ENCODE measurements at regions not wholly inside any gene's neighbourhood (a gene's known extent, or its start where the extent isn't known, plus 50 kb on each side); places are given as distances from the start of the nearest gene placed in this dataset.

- Histone ChIP-seq H3K4me1 (ENCODE audit: control insufficient read depth, insufficient read depth, low read length) (no peaks in the 10 kb centered on the region), H3K27me3 (ENCODE audit: control insufficient read depth in 1 of 2, insufficient read depth in 2 of 2, low read length in 2 of 2) (peaks cover 3 to 9% of the 10 kb centered on the region in 2 donors), H3K4me3 (ENCODE audit: low read length in 2 of 2) (no peak overlapping the region), H3K27ac (ENCODE audit: low read length) (no peak overlapping the region), H3K9ac (ENCODE audit: low read length in 2 of 2) (no peak overlapping the region), H3K9me3 (ENCODE audit: control insufficient read depth in 2 of 2, low read length in 2 of 2) (no peaks in the 10 kb centered on the region), H3K36me3 (ENCODE audit: control insufficient read depth in 2 of 2, insufficient read depth in 2 of 2, low read length in 2 of 2) (no peaks in the 10 kb centered on the region)
These were observed 56.0 kb upstream of the ARGLU1 start for GRCh38 chr13:106623799-106624460.

DNA sequence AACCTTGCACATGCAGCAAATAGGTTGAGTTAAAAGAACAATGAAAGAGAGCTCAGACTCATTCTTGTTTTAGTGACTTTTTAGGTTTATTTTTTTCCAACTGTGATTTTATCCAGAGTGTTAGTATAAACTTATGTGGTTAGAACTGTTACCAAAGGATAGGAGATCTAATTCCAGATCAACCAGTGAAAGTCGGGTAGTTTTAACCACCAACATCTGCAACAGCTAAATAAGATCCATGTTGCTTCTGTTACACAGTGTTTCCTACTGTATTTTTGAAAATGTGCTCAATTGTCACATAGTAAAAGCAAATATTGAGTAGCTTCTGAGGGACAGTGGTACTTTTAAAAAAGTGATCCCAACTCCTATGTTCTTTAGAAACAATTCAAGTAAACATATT lies 53.9 kb upstream of the ARGLU1 start:
- Histone ChIP-seq H3K4me3 (ENCODE audit: low read length in 2 of 2) (no peak overlapping the region), H3K27me3 (ENCODE audit: control insufficient read depth in 1 of 2, insufficient read depth in 2 of 2, low read length in 2 of 2) (peaks cover 3 to 9% of the 10 kb centered on the region in 2 donors), H3K36me3 (ENCODE audit: control insufficient read depth in 2 of 2, insufficient read depth in 2 of 2, low read length in 2 of 2) (no peaks in the 10 kb centered on the region), H3K27ac (ENCODE audit: low read length) (no peak overlapping the region), H3K9ac (ENCODE audit: low read length in 2 of 2) (no peak overlapping the region), H3K9me3 (ENCODE audit: control insufficient read depth in 2 of 2, low read length in 2 of 2) (no peaks in the 10 kb centered on the region), H3K4me1 (ENCODE audit: control insufficient read depth, insufficient read depth, low read length) (no peaks in the 10 kb centered on the region)

DNA sequence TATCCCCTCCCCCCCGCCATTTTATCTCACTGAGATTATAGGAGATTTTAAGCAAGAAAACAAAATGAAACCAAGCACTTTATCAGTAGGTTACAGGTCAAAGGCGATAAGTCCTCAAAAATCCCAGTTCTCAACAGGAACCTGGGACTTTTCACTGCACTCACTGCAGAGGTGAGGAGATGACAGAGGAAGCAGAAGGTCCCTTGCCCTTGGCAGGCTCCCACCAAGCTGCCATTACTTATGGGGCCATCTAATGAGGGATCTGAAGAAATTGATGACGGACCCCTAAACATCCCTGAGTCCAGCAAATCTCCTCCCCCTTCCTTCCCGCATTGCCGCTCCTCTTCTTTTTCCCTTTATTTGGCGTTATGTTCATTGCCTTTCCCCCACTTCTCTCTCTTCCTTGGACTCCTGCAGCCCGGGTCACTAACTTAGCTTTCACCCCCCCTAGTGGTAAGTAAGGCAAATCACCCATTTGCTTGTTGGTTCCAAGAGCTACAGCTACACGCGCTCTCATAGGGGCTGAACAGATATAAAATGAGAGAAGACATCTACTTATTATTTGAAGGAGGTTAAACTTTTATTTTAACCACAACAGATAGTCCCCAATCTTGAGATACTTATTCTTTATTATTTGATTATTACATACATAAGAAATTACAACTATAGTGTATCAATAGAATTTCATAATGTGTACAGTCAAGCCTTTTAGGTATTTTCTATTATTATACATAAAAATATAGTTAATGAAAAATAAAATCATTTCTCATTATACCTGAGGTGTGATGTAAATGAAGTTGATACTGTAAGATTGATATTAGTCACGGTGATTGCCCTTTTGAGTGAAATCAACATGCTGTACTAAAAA lies 52.0 kb upstream of the ARGLU1 start:
- no peak overlapping the region for H3K27ac ChIP-seq (ENCODE audit: low read length)
- H3K36me3 ChIP-seq (ENCODE audit: control insufficient read depth in 2 of 2, insufficient read depth in 2 of 2, low read length in 2 of 2): no peaks in the 10 kb centered on the region
- peak overlapping the region; percentile 16 to 40 for H3K4me3 ChIP-seq (ENCODE audit: low read length in 2 of 2)
- H3K27me3 ChIP-seq (ENCODE audit: control insufficient read depth in 1 of 2, insufficient read depth in 2 of 2, low read length in 2 of 2): peaks cover 2 to 3% of the 10 kb centered on the region in 2 donors
- no peaks in the 10 kb centered on the region for H3K9me3 ChIP-seq (ENCODE audit: control insufficient read depth in 2 of 2, low read length in 2 of 2)
- H3K9ac ChIP-seq (ENCODE audit: low read length in 2 of 2): no peak overlapping the region
- no peaks in the 10 kb centered on the region for H3K4me1 ChIP-seq (ENCODE audit: control insufficient read depth, insufficient read depth, low read length)
